ENCODE measurements at regions not wholly inside any gene's neighbourhood (a gene's known extent, or its start where the extent isn't known, plus 50 kb on each side); places are given as distances from the start of the nearest gene placed in this dataset.

DNA sequence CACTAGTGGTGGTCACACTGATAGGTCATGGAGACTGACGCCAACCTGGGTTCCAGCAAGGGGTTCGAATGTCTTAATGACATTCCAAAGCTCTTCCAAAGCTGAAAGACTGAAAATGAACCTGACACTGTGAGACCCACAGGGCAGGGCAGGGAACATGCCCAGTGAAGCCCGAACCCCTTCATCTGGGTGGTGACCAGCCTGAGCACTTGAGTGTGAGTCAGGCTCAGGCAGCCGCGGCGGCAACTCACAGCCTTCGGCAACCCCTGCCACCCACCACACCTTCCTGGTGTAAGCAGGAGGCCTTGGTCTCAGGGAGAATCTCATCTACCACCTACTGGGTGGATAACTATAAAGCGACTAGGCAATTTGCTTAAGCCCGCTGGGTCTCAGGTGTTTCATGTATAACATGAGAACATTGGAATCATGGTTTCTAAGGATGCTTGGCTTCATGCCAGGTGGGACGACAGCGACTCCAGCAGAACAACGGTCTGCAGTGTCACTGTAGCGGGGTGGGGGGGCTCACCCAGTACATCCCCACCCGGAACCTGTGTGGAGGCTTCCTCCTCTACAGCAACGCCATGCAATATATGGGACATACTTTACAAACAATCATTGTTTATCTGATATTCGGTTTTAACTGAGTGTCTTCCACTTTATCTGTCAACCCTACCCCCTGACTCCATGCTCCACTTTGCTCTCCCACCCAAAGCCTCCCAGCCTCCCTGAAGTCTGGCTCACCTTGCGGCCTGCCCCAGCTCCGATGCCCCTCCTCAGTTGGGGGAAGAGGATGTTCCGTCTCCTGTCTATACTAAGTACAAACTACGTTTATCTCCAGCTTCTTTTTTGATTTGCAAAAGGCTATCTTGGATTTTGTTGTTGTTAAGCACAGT, 125.0 kb upstream of the MEF2A start:
- no peak for DNase-seq

DNA sequence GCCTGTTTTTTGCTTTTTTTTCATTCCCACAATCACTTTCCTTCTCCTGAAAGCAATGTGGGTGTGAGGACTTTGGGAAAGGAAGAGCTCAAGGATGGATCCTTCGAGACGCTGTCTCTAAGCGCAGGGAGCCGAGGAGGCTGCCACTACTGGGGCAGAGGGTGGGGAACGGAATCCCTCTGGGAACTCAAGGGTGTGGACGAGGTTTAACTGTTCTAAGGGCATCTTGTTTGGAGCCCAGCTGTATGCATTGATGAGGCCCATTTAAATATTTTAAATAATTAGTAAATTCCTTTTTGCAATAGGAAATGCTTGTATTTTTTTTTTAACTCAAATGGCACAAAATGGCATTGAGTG, 124.4 kb upstream of the MEF2A start:
- no peak for DNase-seq

DNA sequence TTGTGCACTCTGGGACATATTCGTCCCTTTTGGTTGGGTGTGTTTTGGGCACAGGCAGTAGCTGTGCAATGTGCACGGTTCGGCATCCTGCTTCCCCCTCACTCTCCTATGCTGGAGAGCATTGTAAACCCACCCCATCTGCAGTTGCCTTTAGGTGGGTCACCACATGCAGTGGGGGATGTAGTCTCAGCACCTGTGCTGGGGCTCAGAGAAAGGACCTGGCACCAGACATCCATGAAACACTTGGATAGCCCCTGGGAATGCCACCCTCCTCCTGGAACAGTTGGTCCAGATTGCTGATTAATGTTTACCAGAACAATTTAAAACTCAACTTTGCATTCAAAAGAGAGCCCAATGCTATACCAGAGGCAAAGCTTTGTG, 123.9 kb upstream of the MEF2A start:
- no peak for DNase-seq

DNA sequence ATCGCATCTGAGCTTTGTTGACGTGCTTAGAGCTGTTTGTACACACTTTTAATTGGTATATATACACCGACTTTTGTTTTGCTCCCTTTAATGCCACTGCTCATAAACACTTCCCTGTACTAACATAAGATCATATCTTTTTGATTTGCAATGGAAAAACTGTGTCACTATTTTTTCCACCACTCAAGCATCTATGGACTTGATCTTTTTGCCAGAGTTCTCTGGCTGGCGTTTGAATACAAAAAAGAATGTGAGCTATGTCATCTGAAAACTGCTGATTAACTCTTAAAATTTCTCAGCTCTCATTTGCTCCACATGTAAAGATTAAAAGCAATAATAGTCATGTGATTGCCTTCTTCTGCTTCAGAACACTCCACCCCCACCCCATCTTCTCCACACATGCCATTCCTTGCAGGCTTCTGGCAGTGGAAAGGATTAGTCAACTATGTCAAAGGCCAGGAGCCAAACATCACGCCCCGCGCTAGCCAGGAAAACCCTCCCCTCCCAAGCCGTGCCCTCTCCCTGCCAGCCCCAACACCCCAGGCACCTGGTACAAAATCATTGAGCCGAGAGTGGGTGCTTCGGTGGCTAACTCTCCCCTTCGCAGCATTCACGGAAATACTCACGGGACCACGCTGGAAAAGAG, 123.4 kb upstream of the MEF2A start:
- DNase-seq: no peak

DNA sequence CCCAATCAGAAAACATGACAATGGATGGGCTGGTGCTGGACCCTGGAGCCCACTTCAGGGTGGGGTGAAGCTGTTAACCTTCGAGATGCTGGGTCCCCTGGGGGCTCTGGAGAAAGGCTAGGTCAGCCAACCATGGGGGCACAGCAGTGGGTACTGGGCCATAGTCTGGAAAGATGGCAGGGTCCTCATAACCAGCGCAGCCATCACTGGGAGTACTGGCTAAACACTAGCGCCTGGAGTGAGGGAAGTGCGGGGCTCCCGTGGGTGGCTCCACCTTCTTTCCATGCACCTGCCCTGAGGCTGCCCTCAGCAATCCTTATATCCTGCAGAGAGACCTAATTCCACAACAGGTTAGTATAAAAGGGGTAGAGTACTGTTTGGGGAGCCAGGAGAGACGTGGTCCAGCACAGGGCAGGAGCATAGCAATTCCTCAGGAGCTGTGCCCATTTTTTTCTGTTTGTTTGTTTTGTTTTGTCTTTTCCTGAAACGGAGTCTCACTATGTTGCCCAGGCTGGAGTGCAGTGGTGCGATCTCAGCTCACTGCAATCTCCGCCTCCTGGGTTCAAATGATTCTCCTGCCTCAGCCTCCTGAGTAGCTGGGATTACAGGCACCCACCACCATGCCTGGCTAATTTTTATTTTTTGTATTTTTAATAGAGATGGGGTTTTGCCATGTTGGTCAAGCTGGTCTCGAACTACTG, 122.6 kb upstream of the MEF2A start:
- DNase-seq: no peak

DNA sequence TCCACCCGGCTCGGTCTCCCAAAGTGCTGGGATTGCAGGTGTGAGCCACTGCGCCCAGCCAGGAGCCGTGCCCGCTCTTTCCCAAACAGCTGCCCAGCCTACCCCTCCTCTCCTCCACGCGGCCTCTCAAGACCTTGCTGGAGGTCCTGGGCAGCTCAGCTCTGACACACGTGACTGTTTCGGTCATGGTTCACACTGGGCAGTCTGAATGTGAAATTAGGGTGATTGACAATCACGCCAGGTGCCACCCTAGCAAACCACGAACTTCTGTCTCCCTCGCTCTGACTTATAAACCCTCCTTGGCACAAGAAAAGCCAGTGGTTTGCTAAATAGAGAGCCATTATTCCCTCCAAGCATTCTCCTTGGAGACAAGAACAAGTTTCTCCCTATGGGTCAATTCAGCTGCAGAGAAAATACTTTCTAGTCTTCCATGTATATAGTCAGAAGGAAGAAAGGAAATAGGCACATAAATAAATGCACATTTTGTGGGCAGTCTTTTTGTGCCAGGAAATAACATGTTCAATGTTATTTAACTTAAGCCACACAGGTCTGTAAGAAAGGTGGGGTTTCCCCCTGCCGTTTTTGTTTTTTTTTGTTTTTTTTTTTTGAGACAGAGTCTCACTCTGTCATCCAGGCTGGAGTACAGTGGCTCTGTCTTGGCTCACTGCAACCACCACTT, 121.9 kb upstream of the MEF2A start:
- DNase-seq: peak; percentile 41

DNA sequence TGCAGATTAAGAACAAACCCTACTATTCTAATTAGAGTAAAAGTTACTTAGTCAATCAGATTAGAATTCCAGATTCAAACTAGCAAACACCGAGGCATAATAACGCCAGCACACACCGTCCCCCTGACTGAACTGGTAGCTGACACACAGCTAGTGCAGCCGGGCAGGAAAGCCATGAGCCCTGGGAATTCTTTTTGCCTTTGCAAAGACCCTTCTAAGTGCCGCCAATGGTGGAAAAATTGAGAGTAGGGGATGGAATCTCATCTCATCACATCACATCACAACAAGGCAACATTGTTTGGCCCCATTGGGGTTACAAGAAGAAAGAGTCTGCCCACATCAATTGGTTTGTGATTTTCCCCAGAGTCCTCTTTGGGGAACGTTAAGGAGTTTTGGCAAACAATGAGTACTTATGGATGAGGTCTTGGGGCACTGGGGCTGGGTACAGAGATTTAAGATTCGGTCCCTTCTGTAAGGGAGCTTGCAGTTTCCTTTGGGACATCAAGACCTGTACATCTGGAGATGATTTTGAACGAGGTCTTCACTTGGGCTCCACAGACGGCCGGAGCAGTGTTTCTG, 120.4 kb upstream of the MEF2A start:
- DNase-seq: no peak

DNA sequence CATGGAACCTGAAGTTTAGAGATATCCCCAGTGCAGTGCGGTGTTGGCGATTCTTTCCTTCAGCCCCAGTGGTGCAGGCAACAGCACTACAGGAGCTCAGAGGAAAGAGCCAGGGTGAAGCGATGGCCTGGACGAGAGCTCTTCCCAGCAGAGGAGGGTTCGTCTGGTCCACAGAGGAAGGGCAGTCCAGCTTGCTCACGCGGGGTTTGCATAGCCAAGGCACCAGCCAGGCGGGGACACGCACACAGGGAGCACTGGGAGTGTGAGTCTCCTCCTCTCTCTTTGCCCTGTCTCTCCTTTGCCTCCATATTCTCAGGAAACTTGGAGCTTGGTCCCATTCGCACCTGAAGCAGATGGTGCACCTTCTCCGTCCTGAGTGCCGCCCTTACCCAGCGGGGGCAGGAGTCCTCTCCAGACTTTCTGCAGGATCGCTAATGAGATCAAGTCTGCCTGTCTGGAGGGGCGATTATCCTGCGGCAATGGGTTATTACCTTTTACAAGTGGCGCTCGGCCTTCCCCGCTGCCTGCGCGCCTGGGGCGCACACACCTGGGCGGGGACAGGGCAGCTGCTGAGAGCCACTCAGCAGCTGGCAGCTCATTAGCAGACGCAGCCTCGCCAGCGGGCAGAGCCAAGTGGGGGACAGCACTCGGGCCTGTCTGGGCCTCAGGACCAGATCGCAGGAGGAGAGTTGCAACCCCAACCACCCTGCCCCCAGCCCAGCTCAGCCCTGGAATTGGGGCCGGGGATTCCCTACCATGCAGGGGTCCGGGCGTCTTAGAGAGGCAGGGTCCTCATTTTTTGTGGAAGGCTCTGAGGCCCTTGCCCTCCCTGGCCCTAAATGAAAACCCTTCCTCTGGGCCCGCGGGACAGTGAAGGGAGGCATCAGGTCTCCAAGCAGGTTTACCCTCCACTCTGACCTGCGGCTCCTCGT, 119.0 kb upstream of the MEF2A start:
- no peak for DNase-seq

DNA sequence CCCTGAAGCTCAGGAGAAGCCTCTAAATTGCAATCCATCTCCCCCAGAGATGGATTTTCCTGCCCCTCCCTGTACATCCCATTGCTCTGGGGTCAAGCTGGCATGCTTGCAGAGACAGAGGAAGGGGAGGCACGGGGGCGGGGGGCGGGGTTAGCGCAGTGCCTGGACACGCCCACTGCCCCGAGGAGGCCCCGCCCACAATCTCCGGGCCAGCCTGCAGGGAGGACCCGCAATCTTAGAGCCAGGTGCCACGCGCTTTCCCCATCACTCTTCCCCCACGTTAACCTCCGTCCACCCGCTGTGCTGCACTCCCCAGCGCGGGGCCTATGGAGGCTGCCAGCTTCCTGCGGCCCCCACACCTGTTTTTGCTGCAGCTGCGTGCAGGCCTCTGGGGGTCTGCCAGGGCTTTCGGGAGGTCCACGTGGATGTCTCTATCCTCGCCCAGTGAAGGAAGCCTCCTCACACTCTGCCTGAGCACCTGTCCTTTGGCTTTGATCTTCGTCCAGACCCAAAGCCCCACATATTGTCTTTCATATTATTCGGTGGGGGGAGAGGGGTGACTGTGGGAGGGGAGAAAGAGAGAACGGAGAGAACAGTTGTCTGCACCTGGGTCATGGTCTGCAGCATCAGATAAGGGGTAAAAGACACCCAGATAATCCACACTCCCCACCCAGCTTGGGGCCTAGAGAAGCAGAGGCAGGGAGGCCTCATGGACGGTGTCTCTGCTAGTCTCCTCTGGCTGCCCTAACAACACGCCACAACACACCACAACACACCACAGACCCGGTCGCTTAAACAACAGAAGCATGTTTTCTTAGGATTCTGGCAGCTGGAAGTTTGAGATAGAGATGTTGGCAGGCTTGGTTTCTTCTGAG, 118.0 kb upstream of the MEF2A start:
- no peak for DNase-seq

DNA sequence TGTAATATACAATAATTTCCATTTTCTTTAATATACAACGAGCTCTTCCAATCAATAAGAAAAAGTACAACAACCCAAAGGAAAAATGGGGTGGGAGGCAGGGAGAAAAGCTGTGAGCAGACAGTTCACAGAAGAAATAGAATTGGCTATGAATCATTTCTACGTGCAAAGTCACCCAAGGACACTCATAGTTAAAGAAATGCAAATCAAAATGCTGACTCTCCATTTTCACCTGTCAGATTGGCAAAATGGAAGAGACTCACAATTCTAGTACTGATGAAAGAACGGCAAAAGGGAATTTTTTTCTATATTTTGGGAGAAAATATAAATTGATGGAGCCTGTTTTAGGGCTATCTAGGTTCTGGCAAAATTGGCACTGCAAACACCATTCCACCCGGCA, 116.3 kb upstream of the MEF2A start:
- no peak for DNase-seq

DNA sequence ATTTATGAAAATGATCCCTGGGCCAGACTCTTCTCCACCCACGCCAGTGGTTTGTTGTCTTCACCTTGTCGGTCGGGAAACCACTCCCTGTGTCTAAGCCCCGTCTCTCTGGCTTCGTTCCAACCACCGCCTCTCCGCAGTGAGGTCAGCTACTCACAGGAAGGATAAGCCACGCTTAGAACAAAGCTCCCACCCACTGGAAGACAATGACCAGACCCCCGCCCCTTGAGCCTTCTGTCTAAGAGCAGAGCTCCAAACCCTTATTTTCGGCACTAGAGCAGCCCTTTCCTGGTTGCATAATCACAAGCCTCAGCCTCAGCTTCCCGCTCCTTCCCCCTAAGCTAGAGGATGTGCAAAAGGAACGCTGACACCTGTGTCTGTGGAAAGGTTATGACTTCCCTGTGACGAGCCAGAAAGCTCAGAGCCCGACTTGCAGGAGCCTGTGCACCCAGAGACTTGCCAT, 114.9 kb upstream of the MEF2A start:
- peak; percentile 63 for DNase-seq

DNA sequence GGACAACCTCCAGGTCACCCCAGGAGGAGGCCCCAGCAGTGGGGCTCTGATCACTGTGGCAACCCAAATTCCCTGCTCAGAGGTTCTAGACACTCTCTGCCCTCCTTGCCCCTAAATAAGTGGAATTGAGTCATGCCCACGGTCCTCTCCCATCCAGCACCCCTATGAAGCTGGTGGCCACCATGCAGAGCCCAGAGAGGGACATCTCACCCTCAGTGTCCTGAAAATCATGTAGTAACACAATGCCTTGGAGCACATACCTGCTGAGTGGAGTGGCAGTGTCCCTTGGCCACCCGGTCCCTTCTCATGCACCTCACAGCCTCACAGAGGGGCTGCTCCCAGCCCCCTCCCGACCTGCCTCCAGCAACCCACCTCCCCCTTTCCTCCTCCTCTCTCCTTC, 114.3 kb upstream of the MEF2A start:
- no peak for DNase-seq

DNA sequence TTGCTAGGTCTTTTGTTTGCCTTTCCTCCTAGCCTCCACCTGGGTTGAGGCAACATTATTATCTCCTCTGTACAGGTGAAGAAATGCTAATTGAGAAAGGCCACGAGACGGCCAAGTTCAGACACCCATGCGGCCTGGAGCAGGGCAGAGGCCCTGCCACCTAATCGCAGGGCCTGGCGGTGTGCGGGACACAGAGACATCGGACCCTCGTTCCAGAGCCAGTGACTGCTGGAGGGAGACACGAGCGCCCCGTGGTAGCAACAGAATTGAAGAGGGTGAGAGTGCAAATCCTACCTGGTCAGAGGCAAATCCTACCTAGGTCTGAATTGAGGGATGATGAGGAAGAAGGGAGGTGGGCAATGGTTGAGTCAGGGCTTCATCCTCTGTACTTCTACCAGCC, 113.8 kb upstream of the MEF2A start:
- DNase-seq: no peak

DNA sequence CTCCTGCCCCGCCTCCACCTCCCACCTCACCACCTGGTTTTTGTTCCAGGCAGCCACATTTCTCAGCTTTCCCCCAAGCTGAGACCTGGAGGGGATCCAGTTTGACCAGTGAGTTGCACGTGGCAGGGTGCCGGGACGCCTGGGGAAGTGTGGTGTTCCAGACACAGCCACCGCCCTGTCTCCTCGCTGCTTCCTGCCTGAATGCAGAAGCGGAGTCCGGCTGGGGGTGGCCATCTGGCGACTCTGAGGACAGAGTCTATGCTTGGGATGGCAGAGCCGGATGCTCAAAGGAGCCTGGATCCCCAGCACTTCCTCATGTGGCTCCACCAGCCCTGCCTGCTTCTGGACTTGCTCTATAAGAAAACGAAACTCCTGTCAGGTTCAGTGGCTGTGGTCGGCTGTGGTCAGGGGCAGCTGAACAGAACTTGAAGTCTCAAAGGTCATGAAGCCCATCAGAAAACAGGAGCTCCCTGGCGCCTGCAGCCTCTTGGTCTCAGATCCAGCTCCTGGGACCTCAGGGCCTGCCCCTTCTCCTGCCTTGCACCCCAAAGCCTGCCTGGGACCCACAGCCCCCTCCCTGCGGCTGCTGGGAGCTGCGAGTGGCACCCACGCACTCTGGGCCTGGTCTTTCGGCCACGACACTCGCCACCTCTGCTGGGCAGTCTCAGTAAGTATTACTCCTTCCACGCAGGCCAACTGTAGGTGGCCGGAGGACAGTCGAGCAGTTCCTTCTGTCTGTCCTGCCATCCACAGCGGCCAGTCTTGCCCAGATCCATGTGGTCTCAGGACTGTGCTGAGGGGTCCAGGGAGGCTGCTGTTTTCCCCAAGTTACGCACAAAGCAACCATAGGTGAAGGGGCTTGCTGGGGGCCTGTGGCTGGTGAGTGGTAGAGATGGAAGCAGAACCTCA, 112.8 kb upstream of the MEF2A start:
- DNase-seq: peak; percentile 22

DNA sequence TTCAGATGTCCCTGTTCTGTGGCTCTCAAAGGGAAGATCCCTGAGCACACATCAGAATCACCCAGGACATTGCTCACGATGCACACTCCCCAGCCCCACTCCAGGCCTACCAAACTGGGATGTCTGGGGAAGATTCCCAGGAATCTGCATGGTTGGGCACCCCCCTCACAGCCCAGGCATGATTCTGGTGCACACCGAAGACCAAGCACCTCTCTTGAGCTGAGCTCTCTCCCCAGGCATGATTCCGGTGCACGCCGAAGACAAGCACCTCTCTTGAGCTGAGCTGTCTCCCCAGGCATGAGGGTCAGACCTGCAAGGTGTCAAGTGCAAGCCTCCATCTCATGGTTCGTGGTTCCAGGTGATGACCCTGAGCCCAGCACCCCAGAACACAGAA, 112.2 kb upstream of the MEF2A start:
- no peak for DNase-seq

DNA sequence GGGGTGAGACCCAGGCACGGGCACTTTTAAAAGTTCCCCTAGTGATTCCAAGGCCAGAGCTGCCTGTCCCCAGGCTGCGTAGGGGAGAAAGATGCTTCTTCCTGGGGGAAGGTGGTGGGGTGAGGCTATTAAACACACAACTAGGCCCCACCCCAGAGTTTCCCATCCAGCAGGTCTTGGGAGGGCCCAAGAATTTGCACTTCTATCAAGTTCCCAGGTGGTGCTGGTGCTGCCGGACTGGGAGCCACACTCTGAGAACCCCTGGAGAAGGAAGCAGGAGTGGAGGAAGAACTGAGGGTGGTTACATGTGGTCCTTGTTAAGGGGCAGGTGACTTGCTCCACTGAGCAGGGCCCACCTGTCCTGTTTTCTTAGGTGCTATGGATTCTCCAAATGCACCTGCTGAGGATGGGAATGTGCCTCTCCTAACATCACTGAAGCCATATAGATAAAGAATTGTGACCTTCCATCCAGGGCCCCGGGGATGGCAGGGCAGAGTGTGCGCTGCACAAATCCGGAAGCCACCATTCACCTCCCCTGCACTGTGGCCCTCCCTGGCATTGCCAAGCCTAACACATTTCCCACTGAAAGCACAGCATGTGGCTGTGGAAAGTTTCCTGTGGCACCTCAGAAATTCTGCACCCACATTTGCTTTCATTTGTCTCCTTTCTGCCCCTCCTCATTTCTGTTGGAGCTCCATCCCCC, 111.5 kb upstream of the MEF2A start:
- no peak for DNase-seq

DNA sequence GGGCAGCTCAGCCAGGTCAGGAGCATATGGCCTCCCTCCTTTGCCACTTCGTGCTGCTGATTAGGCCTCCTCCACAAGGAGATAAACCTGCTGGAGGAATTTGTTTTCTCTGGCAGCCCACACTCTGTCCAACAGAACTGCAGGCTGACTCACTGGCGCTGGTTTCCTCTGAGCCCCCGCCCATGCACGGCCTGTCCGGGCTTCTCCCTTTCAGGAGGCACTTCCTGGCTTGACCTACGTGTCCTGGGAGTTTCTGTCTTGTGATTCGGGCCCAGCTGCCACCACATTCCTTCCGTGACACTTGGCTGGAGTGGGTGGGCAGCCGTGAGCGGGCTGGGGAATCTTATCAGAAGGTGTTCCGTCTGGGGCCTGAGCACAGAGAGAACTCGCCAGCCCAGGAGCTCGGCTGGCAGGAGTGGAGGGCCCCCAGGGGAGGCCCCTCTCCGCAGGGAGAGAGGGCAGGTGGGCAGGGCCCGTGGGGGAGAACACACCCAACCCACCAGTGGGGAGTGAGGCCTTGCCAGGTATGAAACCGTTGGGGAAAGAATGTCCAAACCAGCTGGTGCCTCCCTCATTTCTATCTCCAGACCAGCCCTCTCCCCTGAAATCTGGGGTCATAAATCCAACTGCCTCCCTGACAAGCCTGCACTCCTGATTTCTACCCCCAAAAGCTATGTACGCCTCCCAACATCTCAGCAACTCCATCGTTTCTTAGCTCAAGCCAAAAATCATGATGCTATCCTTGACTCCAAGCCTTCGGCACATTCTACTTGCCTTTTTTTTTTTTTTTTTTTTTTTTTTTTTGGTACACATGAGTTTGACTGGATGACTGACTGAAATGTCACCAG, 110.6 kb upstream of the MEF2A start:
- DNase-seq: no peak

DNA sequence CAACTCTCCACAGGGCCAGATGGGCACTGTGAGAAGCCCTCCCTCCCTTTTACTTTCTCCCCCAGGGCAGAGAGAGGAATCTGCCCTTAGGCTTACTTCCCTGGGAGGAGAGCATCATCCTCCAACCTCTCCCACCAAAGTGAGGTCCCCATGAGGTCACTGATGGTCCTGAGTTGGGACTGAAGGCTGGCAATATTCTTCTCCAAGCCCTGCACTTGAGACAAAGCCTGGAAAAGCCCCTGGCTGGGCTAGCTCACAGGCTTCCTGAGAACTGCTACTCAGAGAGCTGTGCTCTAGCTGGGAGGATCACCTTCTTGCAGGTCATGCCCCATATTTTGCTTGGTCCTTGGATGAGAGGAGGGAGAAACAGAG, 110.0 kb upstream of the MEF2A start:
- DNase-seq: no peak
